H1 (cell line): ENCODE measurements at regions not wholly inside any gene's neighbourhood (a gene's known extent, or its start where the extent isn't known, plus 50 kb on each side); places are given as distances from the start of the nearest gene placed in this dataset.

ENCODE experiments used
- CTCF ChIA-PET: fragments of 300-600 bp; sonication (Branson Sonifier 250); formaldehyde crosslinking; loops from one replicate; lab custom pipeline; 2021; ENCODE audit not compliant: partially characterized antibody; lab: Charles Lee
- POLR2A ChIA-PET: fragments of 300-600 bp; sonication (Branson Sonifier 250); formaldehyde crosslinking; loops from one replicate; lab custom pipeline; 2021; ENCODE audit warnings: inconsistent platforms; ENCODE audit not compliant: partially characterized antibody; lab: Charles Lee
- DNase-seq, 2 experiments: peaks; one replicate each; pipeline versions ENCODE4 v3.0.0 to v3.0.0-alpha.2; 2010 to 2022; ENCODE audit warnings: low spot score in 2 of 2, low read depth in 1 of 2, mixed read lengths in 1 of 2
- FAIRE-seq: peaks from 2 replicates; lab custom pipeline; 2011; peaks lifted over from hg19 to GRCh38; lab: Jason Lieb, UNC
- H2AFZ ChIP-seq: 2 replicates; pipeline ENCODE4 v1.8.1; 2012; ENCODE audit warnings: low read length, inconsistent platforms
- H2AK5ac ChIP-seq: 2 replicates; pipeline ENCODE4 v1.6.1; 2013; ENCODE audit warnings: low read depth, low read length
- H2BK120ac ChIP-seq: replicated peaks from 2 replicates; pipeline ENCODE3; 2013; ENCODE audit warnings: low read depth, low read length, inconsistent platforms
- H2BK12ac ChIP-seq: 2 replicates; pipeline ENCODE4 v1.6.1; 2013; ENCODE audit warnings: low read depth, low read length
- H2BK15ac ChIP-seq: 2 replicates; pipeline ENCODE4 v1.6.1; 2013; ENCODE audit warnings: low read length
- H2BK20ac ChIP-seq: 2 replicates; pipeline ENCODE4 v1.6.1; 2013; ENCODE audit warnings: low read length
- H2BK5ac ChIP-seq: 2 replicates; pipeline ENCODE4 v1.6.1; 2013; ENCODE audit warnings: low read depth, low read length
- H3K14ac ChIP-seq: 2 replicates; pipeline ENCODE4 v1.6.1; 2013; ENCODE audit warnings: inconsistent platforms; ENCODE audit not compliant: insufficient read length
- H3K18ac ChIP-seq: 2 replicates; pipeline ENCODE4 v1.6.1; 2013; ENCODE audit warnings: low read length; ENCODE audit errors: extremely low read depth
- H3K23ac ChIP-seq: 2 replicates; pipeline ENCODE4 v1.6.1; 2013; ENCODE audit warnings: inconsistent platforms; ENCODE audit not compliant: insufficient read length
- H3K23me2 ChIP-seq: 2 replicates; pipeline ENCODE4 v1.6.1; 2013; ENCODE audit warnings: low read depth, low read length
- H3K27ac ChIP-seq: 2 replicates; pipeline ENCODE4 v1.6.1; 2011; ENCODE audit warnings: low read depth, low read length, inconsistent platforms
- H3K27me3 ChIP-seq, 4 experiments: replicated peaks in 1 of 4; 1 replicate in 1 of 4; 2 replicates in 3 of 4; pipeline versions ENCODE4 v1.6.1 to v1.8.1; 2011 to 2013; ENCODE audit warnings: low read length in 3 of 4, mild to moderate bottlenecking in 3 of 4, inconsistent platforms in 2 of 4, mixed read lengths in 2 of 4, moderate library complexity in 1 of 4; ENCODE audit not compliant: control insufficient read depth in 3 of 4, insufficient read depth in 3 of 4; ENCODE audit errors: extremely low read depth in 1 of 4
- H3K36me3 ChIP-seq, 4 experiments: 2 replicates each; pipeline versions ENCODE4 v1.6.1 to v1.8.1; 2011 to 2013; ENCODE audit warnings: mild to moderate bottlenecking in 4 of 4, low read length in 3 of 4, moderate library complexity in 2 of 4, control low read depth in 1 of 4, inconsistent platforms in 1 of 4; ENCODE audit not compliant: insufficient read depth in 4 of 4, control insufficient read depth in 2 of 4
- H3K4ac ChIP-seq: replicated peaks from 2 replicates; pipeline ENCODE3; 2013; ENCODE audit warnings: low read length, low read depth, mixed read lengths, inconsistent platforms; ENCODE audit not compliant: insufficient read length
- H3K4me1 ChIP-seq, 4 experiments: replicated peaks in 1 of 4; 1 replicate in 1 of 4; 2 replicates in 3 of 4; pipeline versions ENCODE4 v1.6.1 to v1.8.1; 2011 to 2013; ENCODE audit warnings: low read length in 3 of 4, inconsistent platforms in 2 of 4, mixed read lengths in 1 of 4; ENCODE audit not compliant: insufficient read depth in 4 of 4, control insufficient read depth in 3 of 4
- H3K4me2 ChIP-seq, 2 experiments: 2 replicates each; pipeline versions ENCODE4 v1.6.1 to v1.8.1; 2011 to 2013; ENCODE audit warnings: low read depth in 2 of 2, low read length in 2 of 2, control low read depth in 1 of 2, inconsistent platforms in 1 of 2, mild to moderate bottlenecking in 1 of 2; ENCODE audit not compliant: insufficient read depth in 1 of 2
- H3K4me3 ChIP-seq, 4 experiments: fragments of 200-600, 300-600 bp in 1 of 4; sonication (generic), shearing (Covaris generic), sonication (Bioruptor Twin) in 1 of 4; 2 replicates each; pipeline versions ENCODE4 v1.5.1 to v1.8.1; 2011 to 2016; ENCODE audit warnings: low read length in 4 of 4, low read depth in 3 of 4, control low read depth in 2 of 4, inconsistent platforms in 2 of 4, mild to moderate bottlenecking in 2 of 4, mixed read lengths in 1 of 4, moderate library complexity in 1 of 4; ENCODE audit not compliant: insufficient read depth in 2 of 4; ENCODE audit errors: extremely low read depth in 1 of 4
- H3K56ac ChIP-seq: replicated peaks from 2 replicates; pipeline ENCODE3; 2013; ENCODE audit warnings: low read depth, mild to moderate bottlenecking, mixed read lengths, low read length, inconsistent platforms; ENCODE audit not compliant: insufficient read length
- H3K79me1 ChIP-seq: 2 replicates; pipeline ENCODE4 v1.6.1; 2013; ENCODE audit warnings: low read depth, low read length, control low read depth
- H3K79me2 ChIP-seq, 2 experiments: 2 replicates each; pipeline versions ENCODE4 v1.6.1 to v1.8.1; 2012 to 2013; ENCODE audit warnings: low read length in 2 of 2, mild to moderate bottlenecking in 2 of 2, inconsistent platforms in 1 of 2; ENCODE audit not compliant: insufficient read depth in 2 of 2, control insufficient read depth in 1 of 2
- H3K9ac ChIP-seq, 4 experiments: replicated peaks in 1 of 4; 1 replicate in 1 of 4; 2 replicates in 3 of 4; pipeline versions ENCODE4 v1.6.1 to v1.8.1; 2011 to 2013; ENCODE audit warnings: low read depth in 3 of 4, low read length in 3 of 4, control low read depth in 2 of 4, mild to moderate bottlenecking in 2 of 4, moderate library complexity in 2 of 4, inconsistent platforms in 1 of 4; ENCODE audit errors: extremely low read depth in 1 of 4
- H3K9me3 ChIP-seq, 2 experiments: 2 replicates each; pipeline versions ENCODE4 v1.6.1 to v1.8.1; 2012 to 2013; ENCODE audit warnings: mild to moderate bottlenecking in 2 of 2, moderate library complexity in 2 of 2, control low read depth in 1 of 2, inconsistent platforms in 1 of 2, low read depth in 1 of 2, low read length in 1 of 2, mixed read lengths in 1 of 2; ENCODE audit not compliant: insufficient read depth in 2 of 2
- H4K20me1 ChIP-seq, 2 experiments: replicated peaks in 1 of 2; 2 replicates each; pipeline versions ENCODE3 to v1.8.1; 2011 to 2013; ENCODE audit warnings: inconsistent platforms in 2 of 2, low read length in 2 of 2, mild to moderate bottlenecking in 1 of 2; ENCODE audit not compliant: insufficient read depth in 2 of 2, control insufficient read depth in 1 of 2
- H4K5ac ChIP-seq: 2 replicates; pipeline ENCODE4 v1.6.1; 2013; ENCODE audit warnings: low read length, low read depth, mixed read lengths, inconsistent platforms; ENCODE audit not compliant: insufficient read length
- H4K8ac ChIP-seq: 2 replicates; pipeline ENCODE4 v1.8.0; 2013; ENCODE audit warnings: mild to moderate bottlenecking, moderate library complexity, low read length, inconsistent platforms; ENCODE audit not compliant: insufficient read depth; ENCODE audit errors: extremely low read depth
- H4K91ac ChIP-seq: replicated peaks from 2 replicates; pipeline ENCODE3; 2013; ENCODE audit warnings: low read length, mixed read lengths, inconsistent platforms; ENCODE audit not compliant: insufficient read length
- KDM5A ChIP-seq: fragments of 200-600 bp; IDR thresholded peaks from 2 replicates; pipeline ENCODE4 v1.7.1; 2012; ENCODE audit warnings: mild to moderate bottlenecking, low read length, inconsistent platforms, mixed read lengths
- POLR2AphosphoS5 ChIP-seq: IDR thresholded peaks from 2 replicates; pipeline ENCODE4 v1.6.1; 2011; ENCODE audit warnings: low read depth, low read length
- WGBS, 2 experiments: shearing (Covaris generic) in 1 of 2; methylation state at CpG; one replicate each; pipeline versions ENCODE4 v1.1.6 to v1.1.7; 2013 to 2015; ENCODE audit warnings: low lambda C conversion rate in 2 of 2, mixed read lengths in 2 of 2, inconsistent platforms in 1 of 2, low coverage in 1 of 2, missing lambda C conversion rate in 1 of 2; ENCODE audit not compliant: insufficient replicate concordance in 2 of 2, insufficient coverage in 1 of 2, insufficient read length in 1 of 2; ENCODE audit errors: extremely low coverage in 1 of 2, missing lambda C conversion rate in 1 of 2; 5-methylcytosine and 5-hydroxymethylcytosine counted together
- TF ChIP-seq, protein P1 (sequence below): IDR thresholded peaks from 2 replicates; pipeline ENCODE4 v1.6.1; 2011; ENCODE audit warnings: low read depth, mild to moderate bottlenecking, low read length; ENCODE audit not compliant: insufficient read depth

DNA sequence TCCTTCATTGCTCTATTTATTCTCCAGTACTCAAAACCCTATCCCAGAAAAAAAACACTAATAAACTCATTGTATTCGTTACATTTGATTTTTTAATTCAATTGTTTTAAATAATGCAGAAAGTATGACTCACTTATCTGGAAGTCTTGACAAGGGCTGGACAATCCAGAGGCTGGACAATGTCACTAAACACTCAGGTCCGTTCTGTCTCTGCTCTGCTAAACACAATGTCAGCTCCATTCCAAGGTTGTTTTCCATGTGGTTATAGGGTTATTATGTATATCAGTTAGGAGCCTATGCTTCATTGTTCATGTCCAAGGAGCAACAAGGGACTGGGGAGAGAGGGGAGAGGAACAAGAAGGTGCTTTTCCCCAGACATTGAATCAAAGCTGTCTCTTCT, 125.5 kb downstream of the IRS1 start:
- no peak overlapping the region for H2AK5ac ChIP-seq
- FAIRE-seq (no peak), DNase-seq (no peak)
- no peaks in the 10 kb centered on the region for H3K27me3 ChIP-seq
- H3K14ac ChIP-seq = no peak overlapping the region
- H2BK120ac ChIP-seq = no peak overlapping the region
- no peaks in the 10 kb centered on the region for H3K79me1 ChIP-seq
- H3K4me2 ChIP-seq = no peak overlapping the region
- no peaks in the 10 kb centered on the region for H3K79me2 ChIP-seq
- TF ChIP-seq, protein P1, sequence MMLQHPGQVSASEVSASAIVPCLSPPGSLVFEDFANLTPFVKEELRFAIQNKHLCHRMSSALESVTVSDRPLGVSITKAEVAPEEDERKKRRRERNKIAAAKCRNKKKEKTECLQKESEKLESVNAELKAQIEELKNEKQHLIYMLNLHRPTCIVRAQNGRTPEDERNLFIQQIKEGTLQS = no peak
- TF ChIP-seq KDM5A (no peak), POLR2AphosphoS5 (no peak)
- H4K5ac ChIP-seq = no peak overlapping the region
- no peak overlapping the region for H2AFZ ChIP-seq
- H2BK20ac ChIP-seq = no peak overlapping the region
- CTCF ChIA-PET = interaction anchor here (1.5 kb wide), 2 partner anchors 9 to 1008 kb away, joined by 3 to 5 read pairs; no protein-coding TSS in a partner anchor
- no peak overlapping the region for H4K91ac ChIP-seq
- H3K4me1 ChIP-seq = no peaks in the 10 kb centered on the region
- 96% methylated on average over 2 of the region's 2 CpGs; no CpG with 5 or more reads in 1 of the 2 experiments for WGBS, 2 experiments
- H3K23me2 ChIP-seq = no peaks in the 10 kb centered on the region
- no peaks in the 10 kb centered on the region for H3K36me3 ChIP-seq
- H3K18ac ChIP-seq = no peak overlapping the region
- H3K56ac ChIP-seq = no peak overlapping the region
- no peak overlapping the region for H3K23ac ChIP-seq
- no peaks in the 10 kb centered on the region for H3K9me3 ChIP-seq
- POLR2A ChIA-PET = no interaction called here
- no peak overlapping the region for H2BK12ac ChIP-seq
- no peak overlapping the region for H3K4ac ChIP-seq
- H3K27ac ChIP-seq = no peak overlapping the region
- H3K9ac ChIP-seq = no peak overlapping the region
- H4K20me1 ChIP-seq = no peaks in the 10 kb centered on the region
- no peak overlapping the region for H3K4me3 ChIP-seq
- no peak overlapping the region for H4K8ac ChIP-seq
- H2BK5ac ChIP-seq = no peak overlapping the region
- H2BK15ac ChIP-seq = no peak overlapping the region
